Prostate gland (tissue), 2 donors: ENCODE measurements at regions not wholly inside any gene's neighbourhood (a gene's known extent, or its start where the extent isn't known, plus 50 kb on each side); places are given as distances from the start of the nearest gene placed in this dataset.
A peak's percentile ranks its signal among the peaks of the same experiment; 100 is the strongest.
"Not testable (repeated sequence)": the region's sequence is repeated elsewhere in the genome, so short reads cannot be mapped to it uniquely, and the experiment has no call there.

Experiments
- DNase-seq: peaks from one replicate; pipeline ENCODE4 v3.0.0-alpha.2; 2019; ENCODE audit warnings: low spot score
- H3K27ac ChIP-seq, 2 donors: fragments of 200-600 bp; sonication (generic); 2 replicates each; pipeline ENCODE4 v1.5.1; 2017 to 2019
- H3K27me3 ChIP-seq: fragments of 200-600 bp; sonication (generic); replicated peaks from 2 replicates; pipeline ENCODE4 v1.5.1; 2019; ENCODE audit not compliant: insufficient read depth
- H3K36me3 ChIP-seq, 2 donors: fragments of 200-600 bp; sonication (generic); 1 replicate in 1 of 2; 2 replicates in 1 of 2; pipeline versions ENCODE4 v1.5.1 to v1.8.1; 2017 to 2019
- H3K4me1 ChIP-seq: fragments of 200-600 bp; sonication (generic); replicated peaks from 2 replicates; pipeline ENCODE4 v1.5.1; 2019
- H3K4me3 ChIP-seq, 2 donors: fragments of 200-600 bp; sonication (generic); 2 replicates each; pipeline ENCODE4 v1.5.1; 2017 to 2019
- H3K9me3 ChIP-seq: fragments of 200-600 bp; sonication (generic); 2 replicates; pipeline ENCODE4 v1.5.1; 2017
- POLR2A ChIP-seq: fragments of 450-650 bp; IDR thresholded peaks from one replicate; pipeline ENCODE4 v1.6.1; 2016; ENCODE audit warnings: antibody characterized with exemption, mild to moderate bottlenecking
- POLR2AphosphoS5 ChIP-seq: sonication (generic); formaldehyde crosslinking; IDR thresholded peaks from one replicate; pipeline ENCODE4 v1.6.1; 2017; ENCODE audit warnings: antibody characterized with exemption
- WGBS: methylation state at CpG from one replicate; pipeline ENCODE4 v1.1.5; 2018; 5-methylcytosine and 5-hydroxymethylcytosine counted together
- intact Hi-C: fragments of 100-400 bp; cut with DNase I; formaldehyde crosslinking; loops from one replicate; pipeline ENCODE4 v1.14.2; 2022
- TF ChIP-seq, protein P1 (sequence below), 4 experiments: fragments of 200-600 bp in 2 of 4; fragments of 450-650 bp in 2 of 4; sonication (generic) in 2 of 4; IDR thresholded peaks; 1 replicate in 3 of 4; 2 replicates in 1 of 4; pipeline ENCODE4 v1.5.1; 2016 to 2019; ENCODE audit warnings: antibody characterized with exemption in 4 of 4, mild to moderate bottlenecking in 2 of 4, moderate library complexity in 2 of 4

DNA sequence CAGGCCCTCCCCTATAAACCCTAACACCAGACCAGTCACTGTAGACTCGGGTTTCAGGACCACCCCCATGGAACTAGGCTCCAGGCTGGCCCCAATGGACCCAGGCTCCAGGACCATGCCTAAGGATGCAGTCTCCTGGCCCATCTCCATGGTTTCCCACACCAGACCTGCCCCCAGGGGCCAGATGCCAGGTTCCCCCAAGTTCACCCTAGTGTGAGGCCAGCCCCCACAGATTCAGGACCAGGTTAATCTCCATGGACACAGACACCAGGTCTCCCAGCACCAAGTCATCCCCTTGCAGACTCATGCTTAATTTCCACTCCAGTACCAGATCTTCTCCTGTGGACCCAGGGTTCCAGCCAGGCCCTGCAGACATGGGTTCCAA is 103.8 kb upstream of the LANCL2 start:
- WGBS = no CpG with 5 or more reads among the region's 1 CpG
- no peak overlapping the region for H3K4me3 ChIP-seq
- H3K4me1 ChIP-seq = peaks cover 6% of the 10 kb centered on the region
- no peak for DNase-seq
- TF ChIP-seq POLR2AphosphoS5 = no peak
- TF ChIP-seq, protein P1, sequence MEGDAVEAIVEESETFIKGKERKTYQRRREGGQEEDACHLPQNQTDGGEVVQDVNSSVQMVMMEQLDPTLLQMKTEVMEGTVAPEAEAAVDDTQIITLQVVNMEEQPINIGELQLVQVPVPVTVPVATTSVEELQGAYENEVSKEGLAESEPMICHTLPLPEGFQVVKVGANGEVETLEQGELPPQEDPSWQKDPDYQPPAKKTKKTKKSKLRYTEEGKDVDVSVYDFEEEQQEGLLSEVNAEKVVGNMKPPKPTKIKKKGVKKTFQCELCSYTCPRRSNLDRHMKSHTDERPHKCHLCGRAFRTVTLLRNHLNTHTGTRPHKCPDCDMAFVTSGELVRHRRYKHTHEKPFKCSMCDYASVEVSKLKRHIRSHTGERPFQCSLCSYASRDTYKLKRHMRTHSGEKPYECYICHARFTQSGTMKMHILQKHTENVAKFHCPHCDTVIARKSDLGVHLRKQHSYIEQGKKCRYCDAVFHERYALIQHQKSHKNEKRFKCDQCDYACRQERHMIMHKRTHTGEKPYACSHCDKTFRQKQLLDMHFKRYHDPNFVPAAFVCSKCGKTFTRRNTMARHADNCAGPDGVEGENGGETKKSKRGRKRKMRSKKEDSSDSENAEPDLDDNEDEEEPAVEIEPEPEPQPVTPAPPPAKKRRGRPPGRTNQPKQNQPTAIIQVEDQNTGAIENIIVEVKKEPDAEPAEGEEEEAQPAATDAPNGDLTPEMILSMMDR (IDR thresholded peaks at IDR 0.05) = no peak
- TF ChIP-seq POLR2A = no peak
- intact Hi-C loops = no loop called here
- H3K27me3 ChIP-seq = no peaks in the 10 kb centered on the region
- no peak overlapping the region for H3K27ac ChIP-seq
- no peaks in the 10 kb centered on the region for H3K36me3 ChIP-seq
- no peaks in the 10 kb centered on the region for H3K9me3 ChIP-seq

DNA sequence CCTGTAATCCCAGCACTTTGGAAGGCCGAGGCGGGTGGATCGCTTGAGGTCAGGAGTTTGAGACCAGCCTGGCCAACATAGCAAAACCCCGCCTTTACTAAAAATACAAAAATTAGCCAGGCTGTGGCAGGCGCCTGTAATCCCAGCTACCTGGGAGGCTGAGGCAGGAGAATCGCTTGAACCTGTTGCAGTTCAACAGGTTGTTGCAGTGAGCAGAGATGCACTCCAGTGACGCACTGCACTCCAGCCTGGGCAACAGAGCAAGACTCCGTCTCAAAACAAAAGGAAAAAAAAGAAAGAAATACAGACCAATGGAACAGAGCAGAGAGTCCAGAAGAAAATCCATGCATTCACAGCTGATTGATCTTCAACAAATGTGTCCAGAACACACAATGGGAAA is 99.8 kb upstream of the LANCL2 start:
- H3K36me3 ChIP-seq, H3K9me3 ChIP-seq, H3K4me1 ChIP-seq, DNase-seq, H3K4me3 ChIP-seq, intact Hi-C loops, H3K27ac ChIP-seq, H3K27me3 ChIP-seq: not testable (repeated sequence)
- 91% methylated on average over 8 of the region's 8 CpGs for WGBS

DNA sequence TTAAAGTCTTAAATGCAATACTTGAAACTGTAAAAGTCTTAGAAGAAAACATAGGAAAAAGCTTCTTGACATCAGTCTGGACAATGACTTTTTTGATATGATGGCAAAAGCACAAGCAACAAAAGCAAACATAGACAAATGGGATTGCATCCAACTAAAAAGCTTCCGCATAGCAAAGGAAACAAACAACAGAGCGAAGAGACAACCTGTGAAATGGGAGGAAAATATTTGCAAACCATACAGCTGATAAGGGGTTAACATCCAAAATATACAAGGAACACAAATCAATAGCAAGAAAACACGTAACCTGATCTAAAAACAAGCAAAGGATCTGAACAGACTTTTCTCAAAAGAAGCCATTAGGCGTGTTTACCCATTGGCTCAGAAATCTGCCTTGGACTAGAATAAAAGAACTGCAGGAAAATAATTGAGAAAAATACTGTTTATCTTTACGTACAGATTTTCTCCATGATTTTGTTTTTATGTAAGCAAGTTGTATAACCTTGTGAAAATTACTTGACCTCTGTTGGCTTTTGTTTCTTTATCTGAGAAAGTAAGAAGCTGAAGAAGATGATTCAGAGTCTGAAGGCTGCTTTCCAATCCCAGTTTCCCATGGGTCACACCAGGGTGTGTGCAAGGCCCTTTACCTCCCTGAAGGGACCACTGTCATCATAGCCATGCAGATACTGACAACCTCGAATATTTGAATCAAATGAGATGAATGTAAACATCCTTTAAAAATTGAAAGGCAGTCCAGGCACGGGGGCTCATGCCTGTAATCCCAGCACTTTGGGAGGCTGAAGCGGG is 99.1 kb upstream of the LANCL2 start:
- 34% methylated on average over 8 of the region's 8 CpGs for WGBS
- Histone ChIP-seq H3K4me3 (no peak overlapping the region), H3K27ac (peak overlapping the region in 1 of 2 donors; percentile 19), H3K36me3 (no peaks in the 10 kb centered on the region), H3K4me1 (peaks cover 7% of the 10 kb centered on the region), H3K9me3 (no peaks in the 10 kb centered on the region), H3K27me3 (no peaks in the 10 kb centered on the region)
- DNase-seq = no peak
- intact Hi-C loops = no loop called here
- TF ChIP-seq POLR2A (no peak), POLR2AphosphoS5 (peak; percentile 36)

DNA sequence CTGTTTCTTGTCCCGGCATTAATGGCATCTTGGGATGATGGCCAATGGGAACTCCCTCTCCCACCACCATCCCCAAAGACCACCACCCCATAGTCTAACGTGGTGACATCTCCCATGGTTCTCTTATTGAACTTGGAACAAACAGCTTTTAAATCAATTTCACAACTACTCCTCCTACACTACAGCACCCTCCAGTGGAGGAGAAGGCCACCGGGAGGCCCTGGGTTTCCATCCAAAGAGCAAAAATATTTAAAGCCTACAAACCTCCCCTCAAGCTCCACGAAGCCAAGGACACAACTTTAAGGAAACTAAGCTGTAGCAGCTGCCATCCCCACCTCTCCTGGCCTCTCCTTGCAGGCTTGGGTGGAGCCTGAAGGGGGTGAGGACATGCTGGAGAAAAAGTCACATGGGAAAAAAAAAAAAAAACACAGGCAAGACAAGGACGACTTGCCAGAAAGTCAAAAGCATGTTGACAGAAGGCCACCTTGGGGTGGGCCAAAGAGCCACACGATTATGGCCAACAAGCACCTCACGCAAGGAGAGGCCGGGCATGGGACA is 94.0 kb upstream of the LANCL2 start:
- no peak overlapping the region for H3K4me3 ChIP-seq
- DNase-seq = no peak
- TF ChIP-seq POLR2AphosphoS5 (no peak), POLR2A (no peak)
- TF ChIP-seq, protein P1 (IDR thresholded peaks at IDR 0.05) = no peak
- no peaks in the 10 kb centered on the region for H3K36me3 ChIP-seq
- H3K27ac ChIP-seq = no peak overlapping the region
- H3K9me3 ChIP-seq = no peaks in the 10 kb centered on the region
- 80% methylated on average over 8 of the region's 8 CpGs for WGBS
- intact Hi-C loops = no loop called here
- peaks cover 3% of the 10 kb centered on the region for H3K4me1 ChIP-seq
- H3K27me3 ChIP-seq = no peaks in the 10 kb centered on the region

- 80% methylated on average over 6 of the region's 7 CpGs for WGBS
- no peak overlapping the region for H3K4me3 ChIP-seq
- H3K9me3 ChIP-seq = no peaks in the 10 kb centered on the region
- DNase-seq = no peak
- H3K4me1 ChIP-seq = no peaks in the 10 kb centered on the region
- H3K36me3 ChIP-seq = no peaks in the 10 kb centered on the region
- H3K27ac ChIP-seq = no peak overlapping the region
- TF ChIP-seq POLR2AphosphoS5 (no peak), POLR2A (no peak)
- TF ChIP-seq, protein P1 (IDR thresholded peaks at IDR 0.05) = no peak
- H3K27me3 ChIP-seq = no peaks in the 10 kb centered on the region
- intact Hi-C loops = no loop called here
These were observed 93.5 kb upstream of the LANCL2 start for GRCh38 chr7:55271661-55272060.

- 23% methylated on average over 4 of the region's 4 CpGs for WGBS
- H3K27me3 ChIP-seq = no peaks in the 10 kb centered on the region
- TF ChIP-seq POLR2AphosphoS5 (no peak), POLR2A (no peak)
- TF ChIP-seq, protein P1 (IDR thresholded peaks at IDR 0.05) = no peak
- DNase-seq = no peak
- no peak overlapping the region for H3K27ac ChIP-seq
- intact Hi-C loops = no loop called here
- no peaks in the 10 kb centered on the region for H3K9me3 ChIP-seq
- no peaks in the 10 kb centered on the region for H3K36me3 ChIP-seq
- H3K4me1 ChIP-seq = no peaks in the 10 kb centered on the region
- no peak overlapping the region for H3K4me3 ChIP-seq
These were observed 92.8 kb upstream of the LANCL2 start for GRCh38 chr7:55272328-55272727.
